ENCODE measurements at regions not wholly inside any gene's neighbourhood (a gene's known extent, or its start where the extent isn't known, plus 50 kb on each side); places are given as distances from the start of the nearest gene placed in this dataset.

- H3K27me3 Mint-ChIP-seq (ENCODE audit: insufficient read depth, unreplicated experiment) = no peaks in the 10 kb centered on the region
- Histone ChIP-seq H3K9me3 (no peaks in the 10 kb centered on the region), H3K36me3 (ENCODE audit: control insufficient read depth, insufficient read depth, low read length) (no peaks in the 10 kb centered on the region), H3K27me3 (replicated peaks; ENCODE audit: control insufficient read depth, insufficient read depth, low read length) (no peaks in the 10 kb centered on the region), H3K4me1 (no peaks in the 10 kb centered on the region), H3K4me3 (ENCODE audit: low read depth, low read length) (no peak overlapping the region)
- no peaks in the 10 kb centered on the region for H3K4me1 Mint-ChIP-seq (ENCODE audit: low read depth, unreplicated experiment)
- no peak for DNase-seq
- ChIA-PET POLR2A (no interaction called here), CTCF (no interaction called here)
- no peaks in the 10 kb centered on the region for H3K9me3 Mint-ChIP-seq (ENCODE audit: unreplicated experiment)
- no peak overlapping the region for H3K4me3 Mint-ChIP-seq (ENCODE audit: unreplicated experiment)
- intact Hi-C loops (cut with micrococcal nuclease; ENCODE audit: unreplicated experiment) = no loop called here
- no TSS peak for BruUV-seq (replicated peaks)
- no peaks in the 10 kb centered on the region for H3K36me3 Mint-ChIP-seq (ENCODE audit: insufficient read depth, unreplicated experiment)
- no peak overlapping the region for H3K27ac Mint-ChIP-seq (ENCODE audit: unreplicated experiment)
- peak in 1 of 2 experiments; percentile 5 for TF ChIP-seq CTCF (IDR thresholded peaks at IDR 0.05; ENCODE audit: insufficient read depth in 1 of 2, low read depth in 1 of 2, low read length in 1 of 2, severe bottlenecking in 1 of 2, unreplicated experiment in 1 of 2)
These were observed 357.3 kb upstream of the SLC8A1 start for GRCh38 chr2:40809156-40809555.

GRCh38 chr2:40814616-40815015 is 362.7 kb upstream of the SLC8A1 start:
- CTCF ChIA-PET = no interaction called here

GRCh38 chr2:40820319-40820718 is 368.4 kb upstream of the SLC8A1 start:
- Histone ChIP-seq H3K9me3 (no peaks in the 10 kb centered on the region), H3K27me3 (replicated peaks; ENCODE audit: control insufficient read depth, insufficient read depth, low read length) (no peaks in the 10 kb centered on the region), H3K4me1 (no peaks in the 10 kb centered on the region), H3K4me3 (ENCODE audit: low read depth, low read length) (no peak overlapping the region), H3K36me3 (ENCODE audit: control insufficient read depth, insufficient read depth, low read length) (no peaks in the 10 kb centered on the region)
- Mint-ChIP-seq H3K4me3 (ENCODE audit: unreplicated experiment) (no peak overlapping the region), H3K36me3 (ENCODE audit: insufficient read depth, unreplicated experiment) (no peaks in the 10 kb centered on the region), H3K27me3 (ENCODE audit: insufficient read depth, unreplicated experiment) (no peaks in the 10 kb centered on the region), H3K27ac (ENCODE audit: unreplicated experiment) (no peak overlapping the region), H3K9me3 (ENCODE audit: unreplicated experiment) (no peaks in the 10 kb centered on the region), H3K4me1 (ENCODE audit: low read depth, unreplicated experiment) (no peaks in the 10 kb centered on the region)
- no TSS peak for BruUV-seq (replicated peaks)
- TF ChIP-seq CTCF (IDR thresholded peaks at IDR 0.05; ENCODE audit: insufficient read depth in 1 of 2, low read depth in 1 of 2, low read length in 1 of 2, severe bottlenecking in 1 of 2, unreplicated experiment in 1 of 2) = no peak
- no peak for DNase-seq
- intact Hi-C loops (cut with micrococcal nuclease; ENCODE audit: unreplicated experiment) = no loop called here
- ChIA-PET POLR2A (no interaction called here), CTCF (no interaction called here)

More at GRCh38 chr2:40814616-40815015, 362.7 kb upstream of the SLC8A1 start:
- TF ChIP-seq CTCF (IDR thresholded peaks at IDR 0.05; ENCODE audit: insufficient read depth in 1 of 2, low read depth in 1 of 2, low read length in 1 of 2, severe bottlenecking in 1 of 2, unreplicated experiment in 1 of 2) = no peak
- Mint-ChIP-seq H3K4me1 (ENCODE audit: low read depth, unreplicated experiment) (no peaks in the 10 kb centered on the region), H3K4me3 (ENCODE audit: unreplicated experiment) (no peak overlapping the region), H3K27ac (ENCODE audit: unreplicated experiment) (no peak overlapping the region), H3K9me3 (ENCODE audit: unreplicated experiment) (no peaks in the 10 kb centered on the region), H3K36me3 (ENCODE audit: insufficient read depth, unreplicated experiment) (no peaks in the 10 kb centered on the region), H3K27me3 (ENCODE audit: insufficient read depth, unreplicated experiment) (no peaks in the 10 kb centered on the region)
- Histone ChIP-seq H3K27me3 (replicated peaks; ENCODE audit: control insufficient read depth, insufficient read depth, low read length) (no peaks in the 10 kb centered on the region), H3K36me3 (ENCODE audit: control insufficient read depth, insufficient read depth, low read length) (no peaks in the 10 kb centered on the region), H3K9me3 (no peaks in the 10 kb centered on the region), H3K4me1 (no peaks in the 10 kb centered on the region), H3K4me3 (ENCODE audit: low read depth, low read length) (no peak overlapping the region)
- intact Hi-C loops (cut with micrococcal nuclease; ENCODE audit: unreplicated experiment) = no loop called here
- no TSS peak for BruUV-seq (replicated peaks)
- POLR2A ChIA-PET = no interaction called here
- DNase-seq = no peak
